ENCODE measurements at regions not wholly inside any gene's neighbourhood (a gene's known extent, or its start where the extent isn't known, plus 50 kb on each side); places are given as distances from the start of the nearest gene placed in this dataset.

GRCh38 chr10:88152728-88153133 lies 289.3 kb downstream of the PTEN start:
- Histone ChIP-seq H3K4me1 (ENCODE audit: control insufficient read depth, insufficient read depth, low read length) (no peaks in the 10 kb centered on the region), H3K9me3 (ENCODE audit: control insufficient read depth, insufficient read depth, low read depth, low read length) (no peaks in the 10 kb centered on the region)
- CTCF ChIA-PET, result no interaction called here

DNA sequence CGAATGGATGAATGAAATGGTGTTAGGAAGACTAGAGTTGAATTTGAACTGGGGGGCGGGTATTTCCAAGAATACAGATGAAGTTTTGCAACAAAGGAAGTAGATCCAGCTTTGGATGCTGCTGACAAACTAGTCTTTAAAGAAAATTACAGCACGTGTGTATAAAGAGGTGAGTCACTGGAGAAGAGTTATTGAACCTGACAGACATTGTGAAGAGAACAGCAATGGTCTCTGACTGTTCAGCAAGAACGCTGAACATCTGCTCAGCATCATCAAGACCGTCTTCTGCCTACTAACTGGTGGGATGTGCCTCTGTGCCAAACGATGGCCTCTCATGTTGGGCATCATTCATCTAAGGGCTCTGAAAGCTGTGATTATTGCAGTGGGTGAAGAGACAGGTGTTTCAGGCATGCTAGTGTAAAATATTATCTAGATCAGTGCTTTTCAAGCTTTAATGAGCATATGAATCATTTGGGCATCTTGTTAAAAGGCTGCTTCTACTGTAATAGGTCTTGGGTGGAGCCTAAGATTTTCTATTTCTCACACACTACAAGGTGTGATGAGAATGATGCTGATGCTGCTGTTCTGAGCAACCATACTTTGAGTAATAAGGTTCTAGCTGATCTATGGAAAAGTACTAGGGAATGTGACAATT lies 291.3 kb downstream of the PTEN start:
- H3K36me3 ChIP-seq (ENCODE audit: control insufficient read depth in 2 of 2, insufficient read depth in 1 of 2, low read length in 2 of 2), result no peaks in the 10 kb centered on the region
- H3K27ac ChIP-seq (ENCODE audit: extremely low read depth, low read depth, low read length), result no peak overlapping the region
- TF ChIP-seq BCL11A (tag by site-specific recombination; IDR thresholded peaks at IDR 0.05; ENCODE audit: low read depth) (no peak), ZNF248 (tag by site-specific recombination; IDR thresholded peaks at IDR 0.05) (no peak), ZNF366 (tag by site-specific recombination; conservative IDR thresholded peaks at IDR 0.05) (no peak), SCRT1 (tag by site-specific recombination; IDR thresholded peaks at IDR 0.05; ENCODE audit: borderline replicate concordance) (no peak), ZNF776 (tag by site-specific recombination; IDR thresholded peaks at IDR 0.05; ENCODE audit: borderline replicate concordance) (no peak), ZNF335 (tag by site-specific recombination; conservative IDR thresholded peaks at IDR 0.05) (no peak), ZNF211 (tag by site-specific recombination; IDR thresholded peaks at IDR 0.05; ENCODE audit: low read depth) (no peak), ZNF132 (tag by site-specific recombination; IDR thresholded peaks at IDR 0.05; ENCODE audit: borderline replicate concordance) (no peak)
- TF ChIP-seq, protein P1, sequence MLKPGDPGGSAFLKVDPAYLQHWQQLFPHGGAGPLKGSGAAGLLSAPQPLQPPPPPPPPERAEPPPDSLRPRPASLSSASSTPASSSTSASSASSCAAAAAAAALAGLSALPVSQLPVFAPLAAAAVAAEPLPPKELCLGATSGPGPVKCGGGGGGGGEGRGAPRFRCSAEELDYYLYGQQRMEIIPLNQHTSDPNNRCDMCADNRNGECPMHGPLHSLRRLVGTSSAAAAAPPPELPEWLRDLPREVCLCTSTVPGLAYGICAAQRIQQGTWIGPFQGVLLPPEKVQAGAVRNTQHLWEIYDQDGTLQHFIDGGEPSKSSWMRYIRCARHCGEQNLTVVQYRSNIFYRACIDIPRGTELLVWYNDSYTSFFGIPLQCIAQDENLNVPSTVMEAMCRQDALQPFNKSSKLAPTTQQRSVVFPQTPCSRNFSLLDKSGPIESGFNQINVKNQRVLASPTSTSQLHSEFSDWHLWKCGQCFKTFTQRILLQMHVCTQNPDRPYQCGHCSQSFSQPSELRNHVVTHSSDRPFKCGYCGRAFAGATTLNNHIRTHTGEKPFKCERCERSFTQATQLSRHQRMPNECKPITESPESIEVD (tag by site-specific recombination; IDR thresholded peaks at IDR 0.05), result no peak
- TF ChIP-seq, protein P2, sequence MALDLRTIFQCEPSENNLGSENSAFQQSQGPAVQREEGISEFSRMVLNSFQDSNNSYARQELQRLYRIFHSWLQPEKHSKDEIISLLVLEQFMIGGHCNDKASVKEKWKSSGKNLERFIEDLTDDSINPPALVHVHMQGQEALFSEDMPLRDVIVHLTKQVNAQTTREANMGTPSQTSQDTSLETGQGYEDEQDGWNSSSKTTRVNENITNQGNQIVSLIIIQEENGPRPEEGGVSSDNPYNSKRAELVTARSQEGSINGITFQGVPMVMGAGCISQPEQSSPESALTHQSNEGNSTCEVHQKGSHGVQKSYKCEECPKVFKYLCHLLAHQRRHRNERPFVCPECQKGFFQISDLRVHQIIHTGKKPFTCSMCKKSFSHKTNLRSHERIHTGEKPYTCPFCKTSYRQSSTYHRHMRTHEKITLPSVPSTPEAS (tag by site-specific recombination; IDR thresholded peaks at IDR 0.05), result no peak
- H3K4me1 ChIP-seq (ENCODE audit: control insufficient read depth, insufficient read depth, low read length), result no peaks in the 10 kb centered on the region
- POLR2A ChIA-PET, result no interaction called here
- CTCF ChIA-PET, result no interaction called here
- no peak overlapping the region for H3K4me3 ChIP-seq (ENCODE audit: low read depth, low read length)
- no peaks in the 10 kb centered on the region for H3K9me3 ChIP-seq (ENCODE audit: control insufficient read depth, insufficient read depth, low read depth, low read length)

More at GRCh38 chr10:88152728-88153133, 289.3 kb downstream of the PTEN start:
- TF ChIP-seq FEZF1 (tag by site-specific recombination; IDR thresholded peaks at IDR 0.05), result 0 out of 2 replicates have a peak, but pooled peaks have one; percentile 15
- TF ChIP-seq ZNF660 (tag by site-specific recombination; IDR thresholded peaks at IDR 0.05), result 0 out of 2 replicates have a peak, but pooled peaks have one; percentile 21
- TF ChIP-seq SP3 (tag by site-specific recombination; IDR thresholded peaks at IDR 0.05), result peak; percentile 33; the same call in 1 of the 2 replicates
- TF ChIP-seq ZNF114 (tag by site-specific recombination; IDR thresholded peaks at IDR 0.05), result no peak
- no peaks in the 10 kb centered on the region for H3K36me3 ChIP-seq (ENCODE audit: control insufficient read depth in 2 of 2, insufficient read depth in 1 of 2, low read length in 2 of 2)
- no peak overlapping the region for H3K27ac ChIP-seq (ENCODE audit: extremely low read depth, low read depth, low read length)
- POLR2A ChIA-PET, result no interaction called here
- H3K4me3 ChIP-seq (ENCODE audit: low read depth, low read length), result no peak overlapping the region

DNA sequence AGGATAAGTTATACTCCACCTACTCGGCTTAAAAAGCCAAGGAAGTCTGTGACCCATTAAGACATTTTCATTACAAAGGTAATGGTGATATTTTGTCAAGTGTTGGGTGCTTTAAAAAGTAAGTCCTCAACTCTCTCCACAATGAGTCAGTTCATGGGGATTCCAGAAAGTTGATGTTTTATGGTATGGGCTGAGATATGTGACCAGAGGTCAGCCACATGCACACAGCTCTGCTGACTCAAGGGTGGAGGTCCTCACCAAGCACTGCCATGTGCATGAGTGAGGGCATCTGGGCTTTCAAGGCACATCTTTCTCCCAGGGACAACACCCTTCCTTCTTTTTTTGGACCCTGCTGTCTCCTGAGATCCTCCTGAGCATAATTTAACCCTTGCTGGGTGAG lies 292.9 kb downstream of the PTEN start:
- Histone ChIP-seq H3K27ac (ENCODE audit: extremely low read depth, low read depth, low read length) (no peak overlapping the region), H3K4me1 (ENCODE audit: control insufficient read depth, insufficient read depth, low read length) (no peaks in the 10 kb centered on the region), H3K9me3 (ENCODE audit: control insufficient read depth, insufficient read depth, low read depth, low read length) (no peaks in the 10 kb centered on the region), H3K4me3 (ENCODE audit: low read depth, low read length) (no peak overlapping the region), H3K36me3 (ENCODE audit: control insufficient read depth in 2 of 2, insufficient read depth in 1 of 2, low read length in 2 of 2) (no peaks in the 10 kb centered on the region)
- ChIA-PET CTCF (interaction anchor here (0.6 kb wide), 2 partner anchors 124 to 246 kb away, joined by 3 read pairs; no protein-coding TSS in a partner anchor), POLR2A (no interaction called here)
- TF ChIP-seq ZFP41 (tag by site-specific recombination; IDR thresholded peaks at IDR 0.05; ENCODE audit: borderline replicate concordance) (no peak), RBAK (tag by site-specific recombination; IDR thresholded peaks at IDR 0.05) (no peak), ZNF785 (tag by site-specific recombination; IDR thresholded peaks at IDR 0.05) (no peak), TRIM28 (IDR thresholded peaks at IDR 0.05; ENCODE audit: borderline replicate concordance, low read length) (no peak), ZNF155 (tag by site-specific recombination; IDR thresholded peaks at IDR 0.05) (no peak), ZNF488 (tag by site-specific recombination; IDR thresholded peaks at IDR 0.05) (no peak), ZNF510 (tag by site-specific recombination; IDR thresholded peaks at IDR 0.05; ENCODE audit: insufficient replicate concordance) (no peak), PRDM4 (tag by site-specific recombination; IDR thresholded peaks at IDR 0.05) (no peak), MZF1 (tag by site-specific recombination; IDR thresholded peaks at IDR 0.05; ENCODE audit: borderline replicate concordance) (no peak), ZNF433 (tag by site-specific recombination; IDR thresholded peaks at IDR 0.05; ENCODE audit: low read depth) (no peak)
- TF ChIP-seq, protein P3, sequence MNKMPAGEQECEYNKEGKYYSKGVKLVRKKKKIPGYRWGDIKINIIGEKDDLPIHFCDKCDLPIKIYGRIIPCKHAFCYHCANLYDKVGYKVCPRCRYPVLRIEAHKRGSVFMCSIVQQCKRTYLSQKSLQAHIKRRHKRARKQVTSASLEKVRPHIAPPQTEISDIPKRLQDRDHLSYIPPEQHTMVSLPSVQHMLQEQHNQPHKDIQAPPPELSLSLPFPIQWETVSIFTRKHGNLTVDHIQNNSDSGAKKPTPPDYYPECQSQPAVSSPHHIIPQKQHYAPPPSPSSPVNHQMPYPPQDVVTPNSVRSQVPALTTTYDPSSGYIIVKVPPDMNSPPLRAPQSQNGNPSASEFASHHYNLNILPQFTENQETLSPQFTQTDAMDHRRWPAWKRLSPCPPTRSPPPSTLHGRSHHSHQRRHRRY (tag by site-specific recombination; IDR thresholded peaks at IDR 0.05), result no peak
